Gastroesophageal sphincter (tissue), 3 donors: ENCODE measurements at regions not wholly inside any gene's neighbourhood (a gene's known extent, or its start where the extent isn't known, plus 50 kb on each side); places are given as distances from the start of the nearest gene placed in this dataset.
"Not testable (repeated sequence)": the region's sequence is repeated elsewhere in the genome, so short reads cannot be mapped to it uniquely, and the experiment has no call there.

Experiments used
- CTCF ChIP-seq, 4 experiments: fragments of 200-600 bp in 2 of 4; fragments of 450-650 bp in 2 of 4; sonication (generic) in 1 of 4; IDR thresholded peaks; one replicate each; pipeline ENCODE4 v1.5.1; 2017 to 2019; ENCODE audit warnings: antibody characterized with exemption in 4 of 4, mild to moderate bottlenecking in 2 of 4, moderate library complexity in 2 of 4
- POLR2A ChIP-seq, 2 donors: fragments of 450-650 bp; IDR thresholded peaks; one replicate each; pipeline ENCODE4 v1.6.1; 2017; ENCODE audit warnings: antibody characterized with exemption in 2 of 2, mild to moderate bottlenecking in 2 of 2, moderate library complexity in 1 of 2

DNA sequence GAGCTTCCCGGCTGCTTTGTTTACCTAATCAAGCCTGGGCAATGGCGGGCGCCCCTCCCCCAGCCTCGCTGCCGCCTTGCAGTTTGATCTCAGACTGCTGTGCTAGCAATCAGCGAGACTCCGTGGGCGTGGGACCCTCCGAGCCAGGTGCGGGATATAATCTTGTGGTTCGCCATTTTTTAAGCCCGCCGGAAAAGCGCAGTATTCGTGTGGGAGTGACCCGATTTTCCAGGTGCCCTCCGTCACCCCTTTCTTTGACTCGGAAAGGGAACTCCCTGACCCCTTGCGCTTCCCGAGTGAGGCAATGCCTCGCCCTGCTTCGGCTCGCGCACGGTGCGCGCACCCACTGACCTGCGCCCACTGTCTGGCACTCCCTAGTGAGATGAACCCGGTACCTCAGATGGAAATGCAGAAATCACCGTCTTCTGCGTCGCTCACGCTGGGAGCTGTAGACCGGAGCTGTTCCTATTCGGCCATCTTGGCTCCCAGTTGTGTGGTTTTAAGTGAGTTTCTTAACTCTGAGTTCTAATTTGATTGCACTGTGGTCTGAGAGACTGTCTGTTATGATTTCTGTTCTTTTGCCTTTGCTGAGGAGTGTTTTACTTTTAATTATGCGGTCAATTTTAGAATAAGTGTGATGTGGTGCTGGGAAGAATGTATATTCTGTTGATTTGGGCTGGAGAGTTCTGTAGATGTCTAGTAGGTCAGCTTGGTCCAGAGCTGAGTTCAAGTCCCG is 71.9 kb downstream of the ADCYAP1 start:
- TF ChIP-seq CTCF, POLR2A (IDR thresholded peaks at IDR 0.05): not testable (repeated sequence)
